Transverse colon (tissue), 4 donors: ENCODE measurements at regions not wholly inside any gene's neighbourhood (a gene's known extent, or its start where the extent isn't known, plus 50 kb on each side); places are given as distances from the start of the nearest gene placed in this dataset.

ENCODE experiments used
- EP300 ChIP-seq: sonication (generic); formaldehyde crosslinking; IDR thresholded peaks from one replicate; pipeline ENCODE4 v1.6.1; 2017; ENCODE audit warnings: antibody characterized with exemption, low read depth
- POLR2A ChIP-seq: fragments of 450-650 bp; IDR thresholded peaks from one replicate; pipeline ENCODE4 v1.6.1; 2016; ENCODE audit warnings: antibody characterized with exemption, mild to moderate bottlenecking, moderate library complexity
- POLR2AphosphoS5 ChIP-seq, 3 donors: sonication (generic); formaldehyde crosslinking; IDR thresholded peaks; one replicate each; pipeline ENCODE4 v1.6.1; 2016; ENCODE audit warnings: antibody characterized with exemption in 3 of 3
- TF ChIP-seq, protein P1 (sequence below), 5 experiments: fragments of 200-600 bp in 3 of 5; fragments of 450-650 bp in 2 of 5; sonication (generic) in 3 of 5; IDR thresholded peaks; 1 replicate in 2 of 5; 2 replicates in 3 of 5; pipeline ENCODE4 v1.5.1; 2016 to 2017; ENCODE audit warnings: antibody characterized with exemption in 5 of 5, inconsistent platforms in 3 of 5, mild to moderate bottlenecking in 2 of 5, moderate library complexity in 1 of 5

DNA sequence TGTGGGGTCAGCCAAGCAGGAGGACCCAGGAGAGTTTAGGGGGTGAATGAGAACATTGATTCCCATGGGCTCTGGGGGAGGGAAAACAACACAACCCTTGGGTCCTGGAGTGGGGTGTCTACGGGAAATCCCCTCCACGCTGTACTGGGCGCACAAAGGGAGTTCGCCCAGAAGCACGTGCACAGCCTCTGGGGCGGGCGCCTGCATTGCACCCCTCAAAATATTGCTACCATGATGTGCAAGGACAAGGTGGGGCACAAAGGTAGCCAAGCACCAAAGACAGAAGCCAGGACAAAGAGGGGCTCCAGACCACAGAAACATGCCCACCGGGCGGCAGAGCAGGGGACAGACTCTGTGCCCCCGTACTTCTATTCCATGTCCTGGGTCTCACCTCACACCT is 74.9 kb upstream of the EIF5 start:
- TF ChIP-seq EP300 = no peak
- TF ChIP-seq, protein P1, sequence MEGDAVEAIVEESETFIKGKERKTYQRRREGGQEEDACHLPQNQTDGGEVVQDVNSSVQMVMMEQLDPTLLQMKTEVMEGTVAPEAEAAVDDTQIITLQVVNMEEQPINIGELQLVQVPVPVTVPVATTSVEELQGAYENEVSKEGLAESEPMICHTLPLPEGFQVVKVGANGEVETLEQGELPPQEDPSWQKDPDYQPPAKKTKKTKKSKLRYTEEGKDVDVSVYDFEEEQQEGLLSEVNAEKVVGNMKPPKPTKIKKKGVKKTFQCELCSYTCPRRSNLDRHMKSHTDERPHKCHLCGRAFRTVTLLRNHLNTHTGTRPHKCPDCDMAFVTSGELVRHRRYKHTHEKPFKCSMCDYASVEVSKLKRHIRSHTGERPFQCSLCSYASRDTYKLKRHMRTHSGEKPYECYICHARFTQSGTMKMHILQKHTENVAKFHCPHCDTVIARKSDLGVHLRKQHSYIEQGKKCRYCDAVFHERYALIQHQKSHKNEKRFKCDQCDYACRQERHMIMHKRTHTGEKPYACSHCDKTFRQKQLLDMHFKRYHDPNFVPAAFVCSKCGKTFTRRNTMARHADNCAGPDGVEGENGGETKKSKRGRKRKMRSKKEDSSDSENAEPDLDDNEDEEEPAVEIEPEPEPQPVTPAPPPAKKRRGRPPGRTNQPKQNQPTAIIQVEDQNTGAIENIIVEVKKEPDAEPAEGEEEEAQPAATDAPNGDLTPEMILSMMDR (IDR thresholded peaks at IDR 0.05) = no peak
- no peak for TF ChIP-seq POLR2A
- no peak for TF ChIP-seq POLR2AphosphoS5 (IDR thresholded peaks at IDR 0.05)
